ENCODE measurements at regions not wholly inside any gene's neighbourhood (a gene's known extent, or its start where the extent isn't known, plus 50 kb on each side); places are given as distances from the start of the nearest gene placed in this dataset.

GRCh38 chr9:119634006-119634405, 264.8 kb upstream of the BRINP1 start (continued):
- TF ChIP-seq MLX (CRISPR knock-in tag; IDR thresholded peaks at IDR 0.05) = no peak
- no peak for TF ChIP-seq PREB (CRISPR knock-in tag; IDR thresholded peaks at IDR 0.05; ENCODE audit: borderline replicate concordance)
- no peak for TF ChIP-seq ARID4B (CRISPR knock-in tag; IDR thresholded peaks at IDR 0.05; ENCODE audit: borderline replicate concordance)
- TF ChIP-seq ZNF423 (CRISPR knock-in tag; IDR thresholded peaks at IDR 0.05) = no peak
- no peak for TF ChIP-seq FOXP1 (CRISPR knock-in tag; IDR thresholded peaks at IDR 0.05; ENCODE audit: borderline replicate concordance)
- TF ChIP-seq EMX1 (CRISPR knock-in tag; IDR thresholded peaks at IDR 0.05) = no peak
- no peak for TF ChIP-seq RORB (CRISPR knock-in tag; IDR thresholded peaks at IDR 0.05)

- TF ChIP-seq PRDM15 (CRISPR knock-in tag; IDR thresholded peaks at IDR 0.05) (no peak), ZSCAN18 (CRISPR knock-in tag; IDR thresholded peaks at IDR 0.05) (no peak), SMAD4 (CRISPR knock-in tag; IDR thresholded peaks at IDR 0.05) (no peak), ZNF396 (CRISPR knock-in tag; IDR thresholded peaks at IDR 0.05; ENCODE audit: borderline replicate concordance) (no peak), ZNF416 (CRISPR knock-in tag; IDR thresholded peaks at IDR 0.05) (no peak), CBFB (CRISPR knock-in tag; IDR thresholded peaks at IDR 0.05; ENCODE audit: low read depth) (no peak), NR2C2 (CRISPR knock-in tag; IDR thresholded peaks at IDR 0.05) (no peak), E2F5 (CRISPR knock-in tag; IDR thresholded peaks at IDR 0.05) (no peak), NR1H2 (CRISPR knock-in tag; IDR thresholded peaks at IDR 0.05) (no peak)
- Mint-ChIP-seq H3K36me3 (no peaks in the 10 kb centered on the region), H3K27me3 (ENCODE audit: low read depth) (0 out of 2 replicates have a peak, but pooled peaks cover under 1% of the 10 kb centered on the region), H3K4me1 (peaks cover 17% of the 10 kb centered on the region), H3K4me3 (no peak overlapping the region), H3K9me3 (peaks cover 5% of the 10 kb centered on the region; the same call in 1 of the 2 replicates), H3K27ac (no peak overlapping the region)
- CTCF ChIA-PET = no interaction called here
- ATAC-seq (no peak), DNase-seq (ENCODE audit: low spot score) (no peak)
- POLR2A ChIA-PET = no interaction called here
Measured at GRCh38 chr9:119611565-119611964, 242.3 kb upstream of the BRINP1 start.
